ENCODE measurements at regions not wholly inside any gene's neighbourhood (a gene's known extent, or its start where the extent isn't known, plus 50 kb on each side); places are given as distances from the start of the nearest gene placed in this dataset.

- TF ChIP-seq TSHZ2 (CRISPR knock-in tag; IDR thresholded peaks at IDR 0.05) = no peak
- no peak for TF ChIP-seq TCF4 (CRISPR knock-in tag; IDR thresholded peaks at IDR 0.05; ENCODE audit: borderline replicate concordance)
- TF ChIP-seq RARB (CRISPR knock-in tag; IDR thresholded peaks at IDR 0.05) = no peak
These were observed 175.9 kb downstream of the CEMIP2 start (continued) for GRCh38 chr9:71592400-71592799.

- TF ChIP-seq TCF4 (CRISPR knock-in tag; IDR thresholded peaks at IDR 0.05; ENCODE audit: borderline replicate concordance) (no peak), ZC3H10 (CRISPR knock-in tag; IDR thresholded peaks at IDR 0.05) (no peak), TOX (CRISPR knock-in tag; IDR thresholded peaks at IDR 0.05; ENCODE audit: borderline replicate concordance) (no peak), ZNF70 (CRISPR knock-in tag; IDR thresholded peaks at IDR 0.05) (no peak), ISL1 (CRISPR knock-in tag; IDR thresholded peaks at IDR 0.05) (no peak), TSHZ2 (CRISPR knock-in tag; IDR thresholded peaks at IDR 0.05) (no peak), ZNF8 (CRISPR knock-in tag; IDR thresholded peaks at IDR 0.05) (no peak), PPARA (CRISPR knock-in tag; IDR thresholded peaks at IDR 0.05; ENCODE audit: borderline replicate concordance) (no peak), OSR1 (CRISPR knock-in tag; IDR thresholded peaks at IDR 0.05) (no peak), CREB5 (CRISPR knock-in tag; IDR thresholded peaks at IDR 0.05; ENCODE audit: low read depth) (no peak), SNAI2 (CRISPR knock-in tag; IDR thresholded peaks at IDR 0.05) (no peak), PATZ1 (CRISPR knock-in tag; IDR thresholded peaks at IDR 0.05; ENCODE audit: borderline replicate concordance) (no peak), CSRNP3 (CRISPR knock-in tag; IDR thresholded peaks at IDR 0.05) (no peak), RARB (CRISPR knock-in tag; IDR thresholded peaks at IDR 0.05) (no peak), ARNTL (CRISPR knock-in tag; IDR thresholded peaks at IDR 0.05; ENCODE audit: borderline replicate concordance, low read depth) (no peak), CSDC2 (CRISPR knock-in tag; IDR thresholded peaks at IDR 0.05) (no peak), GLIS3 (CRISPR knock-in tag; IDR thresholded peaks at IDR 0.05) (no peak), ESRRG (CRISPR knock-in tag; IDR thresholded peaks at IDR 0.05) (no peak), BACH2 (CRISPR knock-in tag; IDR thresholded peaks at IDR 0.05; ENCODE audit: borderline replicate concordance) (no peak), POU6F1 (CRISPR knock-in tag; IDR thresholded peaks at IDR 0.05; ENCODE audit: borderline replicate concordance, low read depth) (no peak)
- ATAC-seq = no peak
These were observed 178.0 kb downstream of the CEMIP2 start for GRCh38 chr9:71590362-71590761.
